Vagina (tissue), 2 donors: ENCODE measurements at regions not wholly inside any gene's neighbourhood (a gene's known extent, or its start where the extent isn't known, plus 50 kb on each side); places are given as distances from the start of the nearest gene placed in this dataset.

Source experiments
- POLR2A ChIP-seq, 2 donors: fragments of 450-650 bp; IDR thresholded peaks; one replicate each; pipeline ENCODE4 v1.6.1; 2017; ENCODE audit warnings: antibody characterized with exemption in 2 of 2, mild to moderate bottlenecking in 2 of 2, moderate library complexity in 2 of 2
- POLR2AphosphoS5 ChIP-seq, 2 donors: sonication (generic); formaldehyde crosslinking; IDR thresholded peaks; one replicate each; pipeline ENCODE4 v1.9.0; 2017; ENCODE audit warnings: antibody characterized with exemption in 2 of 2, mild to moderate bottlenecking in 2 of 2, low read depth in 1 of 2; ENCODE audit not compliant: insufficient read depth in 1 of 2
- TF ChIP-seq, protein P1 (sequence below), 3 experiments: fragments of 450-650 bp in 2 of 3; fragments of 200-600 bp in 1 of 3; sonication (generic) in 1 of 3; IDR thresholded peaks; one replicate each; pipeline ENCODE4 v1.5.1; 2017 to 2019; ENCODE audit warnings: antibody characterized with exemption in 3 of 3, mild to moderate bottlenecking in 2 of 3, moderate library complexity in 2 of 3

GRCh38 chr1:157438146-157438545 is 114.2 kb downstream of the FCRL5 start:
- TF ChIP-seq POLR2A (IDR thresholded peaks at IDR 0.05) (no peak), POLR2AphosphoS5 (IDR thresholded peaks at IDR 0.05; ENCODE audit: insufficient read depth in 1 of 2, low read depth in 1 of 2) (no peak)
- TF ChIP-seq, protein P1, sequence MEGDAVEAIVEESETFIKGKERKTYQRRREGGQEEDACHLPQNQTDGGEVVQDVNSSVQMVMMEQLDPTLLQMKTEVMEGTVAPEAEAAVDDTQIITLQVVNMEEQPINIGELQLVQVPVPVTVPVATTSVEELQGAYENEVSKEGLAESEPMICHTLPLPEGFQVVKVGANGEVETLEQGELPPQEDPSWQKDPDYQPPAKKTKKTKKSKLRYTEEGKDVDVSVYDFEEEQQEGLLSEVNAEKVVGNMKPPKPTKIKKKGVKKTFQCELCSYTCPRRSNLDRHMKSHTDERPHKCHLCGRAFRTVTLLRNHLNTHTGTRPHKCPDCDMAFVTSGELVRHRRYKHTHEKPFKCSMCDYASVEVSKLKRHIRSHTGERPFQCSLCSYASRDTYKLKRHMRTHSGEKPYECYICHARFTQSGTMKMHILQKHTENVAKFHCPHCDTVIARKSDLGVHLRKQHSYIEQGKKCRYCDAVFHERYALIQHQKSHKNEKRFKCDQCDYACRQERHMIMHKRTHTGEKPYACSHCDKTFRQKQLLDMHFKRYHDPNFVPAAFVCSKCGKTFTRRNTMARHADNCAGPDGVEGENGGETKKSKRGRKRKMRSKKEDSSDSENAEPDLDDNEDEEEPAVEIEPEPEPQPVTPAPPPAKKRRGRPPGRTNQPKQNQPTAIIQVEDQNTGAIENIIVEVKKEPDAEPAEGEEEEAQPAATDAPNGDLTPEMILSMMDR (IDR thresholded peaks at IDR 0.05), result no peak
